ENCODE measurements at regions not wholly inside any gene's neighbourhood (a gene's known extent, or its start where the extent isn't known, plus 50 kb on each side); places are given as distances from the start of the nearest gene placed in this dataset.
A peak's percentile ranks its signal among the peaks of the same experiment; 100 is the strongest.

- Histone ChIP-seq H3K4me1 (no peaks in the 10 kb centered on the region), H3K27ac (no peak overlapping the region), H3K27me3 (no peaks in the 10 kb centered on the region), H3K36me3 (no peaks in the 10 kb centered on the region), H3K4me3 (no peak overlapping the region), H3K9me3 (no peaks in the 10 kb centered on the region)
- WGBS, 2 donors, result 78 to 80% methylated on average over 6 of the region's 6 CpGs
- intact Hi-C loops (cut with DNase I), result no loop called here
- no peak for ATAC-seq
- no peak for DNase-seq
- TF ChIP-seq, protein P1, sequence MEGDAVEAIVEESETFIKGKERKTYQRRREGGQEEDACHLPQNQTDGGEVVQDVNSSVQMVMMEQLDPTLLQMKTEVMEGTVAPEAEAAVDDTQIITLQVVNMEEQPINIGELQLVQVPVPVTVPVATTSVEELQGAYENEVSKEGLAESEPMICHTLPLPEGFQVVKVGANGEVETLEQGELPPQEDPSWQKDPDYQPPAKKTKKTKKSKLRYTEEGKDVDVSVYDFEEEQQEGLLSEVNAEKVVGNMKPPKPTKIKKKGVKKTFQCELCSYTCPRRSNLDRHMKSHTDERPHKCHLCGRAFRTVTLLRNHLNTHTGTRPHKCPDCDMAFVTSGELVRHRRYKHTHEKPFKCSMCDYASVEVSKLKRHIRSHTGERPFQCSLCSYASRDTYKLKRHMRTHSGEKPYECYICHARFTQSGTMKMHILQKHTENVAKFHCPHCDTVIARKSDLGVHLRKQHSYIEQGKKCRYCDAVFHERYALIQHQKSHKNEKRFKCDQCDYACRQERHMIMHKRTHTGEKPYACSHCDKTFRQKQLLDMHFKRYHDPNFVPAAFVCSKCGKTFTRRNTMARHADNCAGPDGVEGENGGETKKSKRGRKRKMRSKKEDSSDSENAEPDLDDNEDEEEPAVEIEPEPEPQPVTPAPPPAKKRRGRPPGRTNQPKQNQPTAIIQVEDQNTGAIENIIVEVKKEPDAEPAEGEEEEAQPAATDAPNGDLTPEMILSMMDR (IDR thresholded peaks at IDR 0.05), result no peak
- no peak for FAIRE-seq
These were observed 108.9 kb upstream of the PROK2 start for GRCh38 chr3:71893702-71894479.

DNA sequence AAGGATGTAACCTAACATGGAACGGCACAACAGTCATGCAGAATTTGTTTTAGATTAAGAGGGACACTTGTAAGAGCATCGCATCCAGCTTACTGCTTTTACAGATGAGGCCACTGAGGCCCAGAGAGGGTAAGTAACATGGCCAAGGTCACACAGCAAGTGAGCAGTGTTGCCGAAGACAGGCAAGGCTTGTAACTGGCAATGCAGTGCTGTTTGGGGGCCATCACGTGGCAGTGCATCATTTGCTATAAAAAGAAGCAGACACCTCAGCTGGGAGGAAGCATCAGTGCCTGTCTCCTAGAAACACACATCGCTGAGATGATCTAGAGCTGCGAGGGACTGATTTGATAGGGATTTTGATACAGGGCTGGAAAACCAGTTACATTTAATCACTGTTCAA, 108.2 kb upstream of the PROK2 start:
- Histone ChIP-seq H3K27me3 (no peaks in the 10 kb centered on the region), H3K36me3 (no peaks in the 10 kb centered on the region), H3K27ac (no peak overlapping the region), H3K9me3 (no peaks in the 10 kb centered on the region), H3K4me3 (no peak overlapping the region), H3K4me1 (no peaks in the 10 kb centered on the region)
- DNase-seq, result no peak
- FAIRE-seq, result no peak
- peak in 1 of 4 donors; percentile 68 for ATAC-seq
- TF ChIP-seq, protein P1 (IDR thresholded peaks at IDR 0.05), result no peak
- intact Hi-C loops (cut with DNase I), result no loop called here
- 67 to 79% methylated on average over 6 of the region's 6 CpGs for WGBS, 2 donors

GRCh38 chr3:71891483-71891882, 106.5 kb upstream of the PROK2 start:
- Histone ChIP-seq H3K4me3 (no peak overlapping the region), H3K27ac (no peak overlapping the region), H3K9me3 (no peaks in the 10 kb centered on the region), H3K36me3 (no peaks in the 10 kb centered on the region), H3K4me1 (no peaks in the 10 kb centered on the region), H3K27me3 (no peaks in the 10 kb centered on the region)
- FAIRE-seq (no peak), ATAC-seq (no peak), DNase-seq (no peak)
- TF ChIP-seq, protein P1 (IDR thresholded peaks at IDR 0.05), result no peak
- intact Hi-C loops (cut with DNase I), result no loop called here

DNA sequence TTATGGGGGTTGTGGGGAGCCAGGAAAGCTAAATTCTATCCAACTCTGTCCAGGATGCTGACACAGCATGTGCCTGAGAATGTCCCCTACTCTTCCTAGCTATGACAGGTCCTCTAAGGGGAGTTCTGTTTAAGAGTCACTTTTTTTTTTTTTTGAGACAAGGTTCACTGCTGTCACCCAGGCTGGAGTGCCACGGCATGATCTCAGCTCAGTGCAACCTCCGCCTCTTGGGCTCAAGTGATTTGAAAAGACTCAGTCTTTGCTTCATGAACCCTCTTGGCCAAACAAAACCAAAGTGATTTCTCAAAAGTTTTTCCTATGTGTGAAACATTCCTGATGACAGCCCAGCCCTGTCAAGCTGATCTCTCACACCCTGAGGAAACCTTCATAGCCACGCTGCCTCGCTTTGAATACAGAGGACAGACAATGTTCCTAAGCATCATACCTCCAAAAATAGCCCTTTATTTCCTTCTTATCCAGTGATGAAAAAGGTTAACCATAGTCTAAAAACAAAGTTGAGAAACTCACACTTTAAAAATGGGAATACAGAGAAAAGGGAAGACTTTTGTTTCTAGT, 105.5 kb upstream of the PROK2 start:
- no peak overlapping the region for H3K27ac ChIP-seq
- no peaks in the 10 kb centered on the region for H3K36me3 ChIP-seq
- FAIRE-seq (no peak), ATAC-seq (no peak), DNase-seq (no peak)
- no peaks in the 10 kb centered on the region for H3K27me3 ChIP-seq
- WGBS, 2 donors, result 83 to 88% methylated on average over 4 of the region's 4 CpGs
- H3K4me1 ChIP-seq, result no peaks in the 10 kb centered on the region
- H3K4me3 ChIP-seq, result no peak overlapping the region
- intact Hi-C loops (cut with DNase I), result no loop called here
- TF ChIP-seq, protein P1 (IDR thresholded peaks at IDR 0.05), result no peak
- no peaks in the 10 kb centered on the region for H3K9me3 ChIP-seq

- intact Hi-C loops (cut with DNase I), result no loop called here
- FAIRE-seq, result no peak
- TF ChIP-seq, protein P1 (IDR thresholded peaks at IDR 0.05), result no peak
These were observed 102.3 kb upstream of the PROK2 start for GRCh38 chr3:71887256-71887655.

More at GRCh38 chr3:71887256-71887655, 102.3 kb upstream of the PROK2 start:
- no peaks in the 10 kb centered on the region for H3K4me1 ChIP-seq
- no peaks in the 10 kb centered on the region for H3K9me3 ChIP-seq
- no peak overlapping the region for H3K27ac ChIP-seq
- no peaks in the 10 kb centered on the region for H3K36me3 ChIP-seq
- no peak for DNase-seq
- H3K4me3 ChIP-seq, result no peak overlapping the region
- no peak for ATAC-seq
- 81 to 89% methylated on average over 2 of the region's 2 CpGs for WGBS, 2 donors
- H3K27me3 ChIP-seq, result no peaks in the 10 kb centered on the region
